OCI-LY3 (cell line): ENCODE measurements at regions not wholly inside any gene's neighbourhood (a gene's known extent, or its start where the extent isn't known, plus 50 kb on each side); places are given as distances from the start of the nearest gene placed in this dataset.

Experiments
- CTCF ChIP-seq: fragments of 200-600, 300-600 bp; sonication (generic); IDR thresholded peaks from 2 replicates; pipeline ENCODE4 v1.5.1; 2014; ENCODE audit warnings: antibody characterized with exemption, low read length, low read depth
- EZH2phosphoT487 ChIP-seq: fragments of 200-600 bp; shearing (Covaris generic); IDR thresholded peaks from 2 replicates; pipeline ENCODE4 v1.6.1; 2018; ENCODE audit warnings: antibody characterized with exemption, mixed run types, low read depth

- no peak for TF ChIP-seq CTCF
- TF ChIP-seq EZH2phosphoT487 = no peak
Observed at GRCh38 chr16:55272744-55273143, 51.3 kb upstream of the IRX6 start.
